H1 (cell line): ENCODE measurements at regions not wholly inside any gene's neighbourhood (a gene's known extent, or its start where the extent isn't known, plus 50 kb on each side); places are given as distances from the start of the nearest gene placed in this dataset.

Source experiments
- CTCF ChIA-PET: fragments of 300-600 bp; sonication (Branson Sonifier 250); formaldehyde crosslinking; loops from one replicate; lab custom pipeline; 2021; ENCODE audit not compliant: partially characterized antibody; lab: Charles Lee
- POLR2A ChIA-PET: fragments of 300-600 bp; sonication (Branson Sonifier 250); formaldehyde crosslinking; loops from one replicate; lab custom pipeline; 2021; ENCODE audit warnings: inconsistent platforms; ENCODE audit not compliant: partially characterized antibody; lab: Charles Lee
- DNase-seq, 2 experiments: peaks; one replicate each; pipeline versions ENCODE4 v3.0.0 to v3.0.0-alpha.2; 2010 to 2022; ENCODE audit warnings: low spot score in 2 of 2, low read depth in 1 of 2, mixed read lengths in 1 of 2
- FAIRE-seq: peaks from 2 replicates; lab custom pipeline; 2011; peaks lifted over from hg19 to GRCh38; lab: Jason Lieb, UNC
- H2AFZ ChIP-seq: 2 replicates; pipeline ENCODE4 v1.8.1; 2012; ENCODE audit warnings: low read length, inconsistent platforms
- H2AK5ac ChIP-seq: 2 replicates; pipeline ENCODE4 v1.6.1; 2013; ENCODE audit warnings: low read depth, low read length
- H2BK120ac ChIP-seq: replicated peaks from 2 replicates; pipeline ENCODE3; 2013; ENCODE audit warnings: low read depth, low read length, inconsistent platforms
- H2BK12ac ChIP-seq: 2 replicates; pipeline ENCODE4 v1.6.1; 2013; ENCODE audit warnings: low read depth, low read length
- H2BK15ac ChIP-seq: 2 replicates; pipeline ENCODE4 v1.6.1; 2013; ENCODE audit warnings: low read length
- H2BK20ac ChIP-seq: 2 replicates; pipeline ENCODE4 v1.6.1; 2013; ENCODE audit warnings: low read length
- H2BK5ac ChIP-seq: 2 replicates; pipeline ENCODE4 v1.6.1; 2013; ENCODE audit warnings: low read depth, low read length
- H3K14ac ChIP-seq: 2 replicates; pipeline ENCODE4 v1.6.1; 2013; ENCODE audit warnings: inconsistent platforms; ENCODE audit not compliant: insufficient read length
- H3K18ac ChIP-seq: 2 replicates; pipeline ENCODE4 v1.6.1; 2013; ENCODE audit warnings: low read length; ENCODE audit errors: extremely low read depth
- H3K23ac ChIP-seq: 2 replicates; pipeline ENCODE4 v1.6.1; 2013; ENCODE audit warnings: inconsistent platforms; ENCODE audit not compliant: insufficient read length
- H3K23me2 ChIP-seq: 2 replicates; pipeline ENCODE4 v1.6.1; 2013; ENCODE audit warnings: low read depth, low read length
- H3K27ac ChIP-seq: 2 replicates; pipeline ENCODE4 v1.6.1; 2011; ENCODE audit warnings: low read depth, low read length, inconsistent platforms
- H3K27me3 ChIP-seq, 4 experiments: replicated peaks in 1 of 4; 1 replicate in 1 of 4; 2 replicates in 3 of 4; pipeline versions ENCODE4 v1.6.1 to v1.8.1; 2011 to 2013; ENCODE audit warnings: low read length in 3 of 4, mild to moderate bottlenecking in 3 of 4, inconsistent platforms in 2 of 4, mixed read lengths in 2 of 4, moderate library complexity in 1 of 4; ENCODE audit not compliant: control insufficient read depth in 3 of 4, insufficient read depth in 3 of 4; ENCODE audit errors: extremely low read depth in 1 of 4
- H3K36me3 ChIP-seq, 4 experiments: 2 replicates each; pipeline versions ENCODE4 v1.6.1 to v1.8.1; 2011 to 2013; ENCODE audit warnings: mild to moderate bottlenecking in 4 of 4, low read length in 3 of 4, moderate library complexity in 2 of 4, control low read depth in 1 of 4, inconsistent platforms in 1 of 4; ENCODE audit not compliant: insufficient read depth in 4 of 4, control insufficient read depth in 2 of 4
- H3K4ac ChIP-seq: replicated peaks from 2 replicates; pipeline ENCODE3; 2013; ENCODE audit warnings: low read length, low read depth, mixed read lengths, inconsistent platforms; ENCODE audit not compliant: insufficient read length
- H3K4me1 ChIP-seq, 4 experiments: replicated peaks in 1 of 4; 1 replicate in 1 of 4; 2 replicates in 3 of 4; pipeline versions ENCODE4 v1.6.1 to v1.8.1; 2011 to 2013; ENCODE audit warnings: low read length in 3 of 4, inconsistent platforms in 2 of 4, mixed read lengths in 1 of 4; ENCODE audit not compliant: insufficient read depth in 4 of 4, control insufficient read depth in 3 of 4
- H3K4me2 ChIP-seq, 2 experiments: 2 replicates each; pipeline versions ENCODE4 v1.6.1 to v1.8.1; 2011 to 2013; ENCODE audit warnings: low read depth in 2 of 2, low read length in 2 of 2, control low read depth in 1 of 2, inconsistent platforms in 1 of 2, mild to moderate bottlenecking in 1 of 2; ENCODE audit not compliant: insufficient read depth in 1 of 2
- H3K4me3 ChIP-seq, 4 experiments: fragments of 200-600, 300-600 bp in 1 of 4; sonication (generic), shearing (Covaris generic), sonication (Bioruptor Twin) in 1 of 4; 2 replicates each; pipeline versions ENCODE4 v1.5.1 to v1.8.1; 2011 to 2016; ENCODE audit warnings: low read length in 4 of 4, low read depth in 3 of 4, control low read depth in 2 of 4, inconsistent platforms in 2 of 4, mild to moderate bottlenecking in 2 of 4, mixed read lengths in 1 of 4, moderate library complexity in 1 of 4; ENCODE audit not compliant: insufficient read depth in 2 of 4; ENCODE audit errors: extremely low read depth in 1 of 4
- H3K56ac ChIP-seq: replicated peaks from 2 replicates; pipeline ENCODE3; 2013; ENCODE audit warnings: low read depth, mild to moderate bottlenecking, mixed read lengths, low read length, inconsistent platforms; ENCODE audit not compliant: insufficient read length
- H3K79me1 ChIP-seq: 2 replicates; pipeline ENCODE4 v1.6.1; 2013; ENCODE audit warnings: low read depth, low read length, control low read depth
- H3K79me2 ChIP-seq, 2 experiments: 2 replicates each; pipeline versions ENCODE4 v1.6.1 to v1.8.1; 2012 to 2013; ENCODE audit warnings: low read length in 2 of 2, mild to moderate bottlenecking in 2 of 2, inconsistent platforms in 1 of 2; ENCODE audit not compliant: insufficient read depth in 2 of 2, control insufficient read depth in 1 of 2
- H3K9ac ChIP-seq, 4 experiments: replicated peaks in 1 of 4; 1 replicate in 1 of 4; 2 replicates in 3 of 4; pipeline versions ENCODE4 v1.6.1 to v1.8.1; 2011 to 2013; ENCODE audit warnings: low read depth in 3 of 4, low read length in 3 of 4, control low read depth in 2 of 4, mild to moderate bottlenecking in 2 of 4, moderate library complexity in 2 of 4, inconsistent platforms in 1 of 4; ENCODE audit errors: extremely low read depth in 1 of 4
- H3K9me3 ChIP-seq, 2 experiments: 2 replicates each; pipeline versions ENCODE4 v1.6.1 to v1.8.1; 2012 to 2013; ENCODE audit warnings: mild to moderate bottlenecking in 2 of 2, moderate library complexity in 2 of 2, control low read depth in 1 of 2, inconsistent platforms in 1 of 2, low read depth in 1 of 2, low read length in 1 of 2, mixed read lengths in 1 of 2; ENCODE audit not compliant: insufficient read depth in 2 of 2
- H4K20me1 ChIP-seq, 2 experiments: replicated peaks in 1 of 2; 2 replicates each; pipeline versions ENCODE3 to v1.8.1; 2011 to 2013; ENCODE audit warnings: inconsistent platforms in 2 of 2, low read length in 2 of 2, mild to moderate bottlenecking in 1 of 2; ENCODE audit not compliant: insufficient read depth in 2 of 2, control insufficient read depth in 1 of 2
- H4K5ac ChIP-seq: 2 replicates; pipeline ENCODE4 v1.6.1; 2013; ENCODE audit warnings: low read length, low read depth, mixed read lengths, inconsistent platforms; ENCODE audit not compliant: insufficient read length
- H4K8ac ChIP-seq: 2 replicates; pipeline ENCODE4 v1.8.0; 2013; ENCODE audit warnings: mild to moderate bottlenecking, moderate library complexity, low read length, inconsistent platforms; ENCODE audit not compliant: insufficient read depth; ENCODE audit errors: extremely low read depth
- H4K91ac ChIP-seq: replicated peaks from 2 replicates; pipeline ENCODE3; 2013; ENCODE audit warnings: low read length, mixed read lengths, inconsistent platforms; ENCODE audit not compliant: insufficient read length
- ASH2L ChIP-seq: fragments of 200-600, 300-600 bp; sonication (generic); IDR thresholded peaks from one replicate; pipeline ENCODE4 v1.7.1; 2017; ENCODE audit warnings: low read length
- CBX8 ChIP-seq: fragments of 300-800, 300-1000 bp; sonication (generic); IDR thresholded peaks from 2 replicates; pipeline ENCODE4 v1.7.1; 2016; ENCODE audit warnings: low read depth, low read length, borderline replicate concordance
- CTCF ChIP-seq, 3 experiments: IDR thresholded peaks; 1 replicate in 2 of 3; 2 replicates in 1 of 3; pipeline versions ENCODE4 v1.5.1 to v1.6.1; 2011; ENCODE audit warnings: low read length in 3 of 3, mild to moderate bottlenecking in 3 of 3, inconsistent platforms in 2 of 3, low read depth in 1 of 3, moderate library complexity in 1 of 3; ENCODE audit not compliant: insufficient read depth in 1 of 3; ENCODE audit errors: control extremely low read depth in 1 of 3
- JUND ChIP-seq: IDR thresholded peaks from 2 replicates; pipeline ENCODE4 v1.6.1; 2011; ENCODE audit warnings: mild to moderate bottlenecking, improper control_type of control experiment, low read length
- KDM5A ChIP-seq: fragments of 200-600 bp; IDR thresholded peaks from 2 replicates; pipeline ENCODE4 v1.7.1; 2012; ENCODE audit warnings: mild to moderate bottlenecking, low read length, inconsistent platforms, mixed read lengths
- RAD21 ChIP-seq, 2 experiments: IDR thresholded peaks in 1 of 2; conservative IDR thresholded peaks in 1 of 2; 2 replicates each; pipeline ENCODE4 v1.6.1; 2011; ENCODE audit warnings: low read depth in 2 of 2, low read length in 2 of 2, improper control_type of control experiment in 1 of 2, inconsistent platforms in 1 of 2, mild to moderate bottlenecking in 1 of 2, moderate library complexity in 1 of 2
- SRF ChIP-seq: IDR thresholded peaks from 2 replicates; pipeline ENCODE4 v1.6.1; 2011; ENCODE audit warnings: mild to moderate bottlenecking, low read depth, low read length, moderate library complexity
- TAF7 ChIP-seq: optimal IDR thresholded peaks from 2 replicates; pipeline ENCODE3; 2011; ENCODE audit warnings: low read depth, mild to moderate bottlenecking, inconsistent platforms, low read length, moderate library complexity, borderline replicate concordance
- TBP ChIP-seq: IDR thresholded peaks from 2 replicates; pipeline ENCODE4 v1.6.1; 2011; ENCODE audit warnings: low read depth, low read length, improper control_type of control experiment
- TCF12 ChIP-seq: IDR thresholded peaks from 2 replicates; pipeline ENCODE4 v1.6.1; 2011; ENCODE audit warnings: low read depth, mild to moderate bottlenecking, low read length
- USF2 ChIP-seq: IDR thresholded peaks from 2 replicates; pipeline ENCODE4 v1.6.1; 2011; ENCODE audit warnings: low read length, improper control_type of control experiment
- ZNF274 ChIP-seq: IDR thresholded peaks from 2 replicates; pipeline ENCODE4 v1.7.0; 2012; ENCODE audit warnings: low read length, borderline replicate concordance; ENCODE audit errors: extremely low read depth
- WGBS, 2 experiments: shearing (Covaris generic) in 1 of 2; methylation state at CpG; one replicate each; pipeline versions ENCODE4 v1.1.6 to v1.1.7; 2013 to 2015; ENCODE audit warnings: low lambda C conversion rate in 2 of 2, mixed read lengths in 2 of 2, inconsistent platforms in 1 of 2, low coverage in 1 of 2, missing lambda C conversion rate in 1 of 2; ENCODE audit not compliant: insufficient replicate concordance in 2 of 2, insufficient coverage in 1 of 2, insufficient read length in 1 of 2; ENCODE audit errors: extremely low coverage in 1 of 2, missing lambda C conversion rate in 1 of 2; 5-methylcytosine and 5-hydroxymethylcytosine counted together

GRCh38 chr14:101088395-101088667 is 184.8 kb upstream of the RTL1 start:
- Histone ChIP-seq H2AFZ (no peak overlapping the region), H3K18ac (no peak overlapping the region), H3K23me2 (no peaks in the 10 kb centered on the region; the same call in 1 of the 2 replicates), H3K4ac (no peak overlapping the region), H3K4me1 (no peaks in the 10 kb centered on the region; a peak in 1 of 7 replicates), H3K9ac (no peak overlapping the region), H2BK5ac (no peak overlapping the region), H4K91ac (no peak overlapping the region), H2BK120ac (no peak overlapping the region), H2BK12ac (no peak overlapping the region), H2BK20ac (no peak overlapping the region), H2AK5ac (no peak overlapping the region), H4K20me1 (no peaks in the 10 kb centered on the region), H4K8ac (no peak overlapping the region), H3K4me3 (no peak overlapping the region), H3K23ac (no peak overlapping the region), H3K27ac (no peak overlapping the region), H3K4me2 (no peak overlapping the region), H3K14ac (no peak overlapping the region), H4K5ac (no peak overlapping the region), H3K79me1 (no peaks in the 10 kb centered on the region), H3K56ac (no peak overlapping the region), H3K79me2 (no peaks in the 10 kb centered on the region), H2BK15ac (no peak overlapping the region), H3K27me3 (no peaks in the 10 kb centered on the region), H3K9me3 (no peaks in the 10 kb centered on the region), H3K36me3 (no peaks in the 10 kb centered on the region)
- no peak for DNase-seq
- ChIA-PET CTCF (interaction anchor here (1.2 kb wide), 1 partner anchor 37 kb away, joined by 3 read pairs; no protein-coding TSS in a partner anchor), POLR2A (no interaction called here)
- no peak for FAIRE-seq
- 100% methylated on average over 6 of the region's 6 CpGs; no CpG with 5 or more reads in 1 of the 2 experiments for WGBS, 2 experiments
- TF ChIP-seq JUND, result no peak
- no peak for TF ChIP-seq CTCF (IDR thresholded peaks at IDR 0.05; ENCODE audit: control extremely low read depth in 1 of 3, insufficient read depth in 1 of 3, low read depth in 1 of 3, low read length in 3 of 3)
- no peak for TF ChIP-seq TAF7
- TF ChIP-seq ZNF274, result no peak
- TF ChIP-seq ASH2L, result no peak
- no peak for TF ChIP-seq KDM5A
- no peak for TF ChIP-seq TBP
- no peak for TF ChIP-seq RAD21 (IDR thresholded peaks at IDR 0.05 in 1 of 2, conservative IDR thresholded peaks at IDR 0.05 in 1 of 2; ENCODE audit: low read depth in 2 of 2, low read length in 2 of 2)
- no peak for TF ChIP-seq CBX8
- no peak for TF ChIP-seq TCF12
- TF ChIP-seq SRF, result no peak
- no peak for TF ChIP-seq USF2
